ENCODE measurements at regions not wholly inside any gene's neighbourhood (a gene's known extent, or its start where the extent isn't known, plus 50 kb on each side); places are given as distances from the start of the nearest gene placed in this dataset.

DNA sequence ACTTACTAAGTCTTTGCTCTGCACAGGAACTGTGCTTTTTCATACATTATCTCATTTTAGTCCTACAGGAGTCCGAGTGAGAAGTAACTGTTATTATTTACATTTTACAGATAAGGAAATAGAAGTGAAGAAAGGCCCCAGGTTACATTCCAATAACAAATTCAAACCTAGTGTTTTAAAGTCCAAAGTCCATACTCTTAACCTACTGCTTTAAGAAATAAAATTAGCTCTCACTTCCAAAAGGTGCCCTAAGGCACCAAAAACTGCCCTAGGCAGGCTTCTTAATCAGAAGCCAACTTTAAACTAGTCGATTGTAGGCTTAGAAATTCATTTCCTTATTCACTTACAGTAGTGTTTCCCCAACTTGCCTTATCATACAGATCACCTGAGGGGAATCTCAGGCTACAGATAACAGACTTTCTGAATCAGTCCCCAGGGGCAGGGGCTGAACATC lies 555.9 kb downstream of the DIAPH3 start:
- no peak for TF ChIP-seq EP300 (IDR thresholded peaks at IDR 0.05)
- TF ChIP-seq CTCF (IDR thresholded peaks at IDR 0.05): no peak

Measured in tibial nerve (tissue), 4 donors.